Left renal pelvis (tissue), 4 donors: ENCODE measurements at regions not wholly inside any gene's neighbourhood (a gene's known extent, or its start where the extent isn't known, plus 50 kb on each side); places are given as distances from the start of the nearest gene placed in this dataset.
A peak's percentile ranks its signal among the peaks of the same experiment; 100 is the strongest.

ENCODE experiments used
- DNase-seq, 4 donors: peaks; one replicate each; pipeline ENCODE4 v3.0.0-alpha.2; 2013; ENCODE audit warnings: low read depth in 4 of 4, low spot score in 3 of 4

DNA sequence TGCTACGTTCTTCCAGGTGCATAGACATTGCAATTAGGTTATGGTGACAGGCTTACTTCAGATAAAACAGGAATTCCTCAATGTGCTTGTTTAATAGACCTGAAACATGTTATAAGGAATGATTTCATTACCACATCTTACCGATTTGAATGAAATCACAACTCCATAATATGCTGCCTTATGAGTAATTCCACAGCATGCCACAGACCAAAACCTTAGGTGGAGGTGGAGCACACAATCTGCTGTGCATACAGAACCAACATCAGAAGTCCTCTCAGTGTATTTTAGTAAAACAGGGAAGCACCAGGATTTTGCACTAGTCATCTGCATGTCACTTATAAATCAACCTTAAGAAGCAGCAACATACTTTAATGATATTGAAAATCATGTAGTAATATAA is 148.9 kb upstream of the TSHZ2 start:
- no peak for DNase-seq

- no peak for DNase-seq
These were observed 151.4 kb upstream of the TSHZ2 start for GRCh38 chr20:52820641-52821292.

- no peak for DNase-seq
These were observed 153.7 kb upstream of the TSHZ2 start for GRCh38 chr20:52818491-52818890.

DNA sequence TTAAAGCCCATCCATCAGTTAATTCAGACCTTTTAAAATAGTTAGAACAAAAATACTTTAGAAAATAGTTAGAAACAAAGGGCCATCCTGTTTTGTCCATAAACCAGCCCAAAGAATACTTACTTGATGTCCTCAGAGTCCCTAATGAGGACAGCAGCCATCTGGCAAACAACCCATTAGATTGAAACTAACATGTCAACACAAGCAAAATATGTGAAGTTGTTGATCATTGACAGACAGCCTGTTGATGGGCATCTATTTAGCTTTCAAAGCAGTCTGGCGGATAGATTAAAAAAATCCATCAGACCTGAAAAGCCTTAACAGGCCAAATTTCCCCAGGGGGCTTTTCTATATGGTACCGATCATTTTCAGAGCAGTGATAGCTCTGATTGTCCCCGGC is 154.2 kb upstream of the TSHZ2 start:
- no peak for DNase-seq

DNA sequence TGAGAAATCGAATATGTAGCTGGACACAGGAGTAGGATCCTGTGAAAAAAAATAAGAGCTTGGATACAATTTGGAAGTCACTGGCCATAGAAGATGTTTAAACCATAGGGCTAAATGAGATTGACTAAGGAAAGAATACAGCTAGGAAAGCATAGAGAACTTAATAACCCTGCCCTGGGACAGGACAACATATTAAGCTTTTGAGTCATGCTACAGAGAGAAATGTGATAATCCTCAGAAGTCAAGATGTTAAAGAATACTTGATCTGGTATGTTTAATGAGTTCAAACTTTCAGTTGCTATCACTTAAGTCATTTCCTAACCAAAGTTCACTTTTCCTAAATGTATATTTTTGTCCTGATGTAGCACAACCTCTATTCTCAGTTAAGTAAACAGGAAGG is 154.6 kb upstream of the TSHZ2 start:
- no peak for DNase-seq

GRCh38 chr20:52814371-52814770 is 157.8 kb upstream of the TSHZ2 start:
- no peak for DNase-seq

- DNase-seq = no peak
These were observed 159.8 kb upstream of the TSHZ2 start for GRCh38 chr20:52812231-52812847.

GRCh38 chr20:52809003-52809402 is 163.2 kb upstream of the TSHZ2 start:
- no peak for DNase-seq

- DNase-seq = no peak
These were observed 165.2 kb upstream of the TSHZ2 start for GRCh38 chr20:52806918-52807317.

DNA sequence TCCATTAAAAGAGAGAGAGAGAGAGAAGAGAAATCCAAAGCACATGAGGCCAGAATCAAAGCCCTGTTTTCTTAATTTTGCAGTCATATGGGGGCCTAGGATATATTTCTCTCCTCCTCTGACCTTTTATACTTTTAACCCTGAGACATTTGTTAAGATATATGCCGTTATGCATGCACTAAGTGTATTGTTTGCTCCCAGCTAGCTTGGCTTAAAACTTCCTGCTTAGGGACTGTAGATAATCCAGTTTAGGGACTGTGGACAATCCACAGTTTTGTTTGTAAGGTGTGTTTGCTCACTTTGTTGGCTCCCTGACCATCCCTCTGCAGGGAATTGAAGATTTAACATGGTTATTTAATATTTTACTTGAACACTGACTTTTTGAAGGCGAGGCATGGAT is 166.3 kb upstream of the TSHZ2 start:
- peak in 1 of 4 donors; percentile 17 for DNase-seq

- peak in 3 of 4 donors; percentile 24 to 54 (median 51) for DNase-seq
These were observed 166.9 kb upstream of the TSHZ2 start for GRCh38 chr20:52805296-52805571.

GRCh38 chr20:52804497-52805295 is 167.5 kb upstream of the TSHZ2 start:
- peak in 1 of 4 donors; percentile 11 for DNase-seq

GRCh38 chr20:52801628-52802006 is 170.5 kb upstream of the TSHZ2 start:
- DNase-seq = no peak

- DNase-seq = no peak
These were observed 171.2 kb upstream of the TSHZ2 start for GRCh38 chr20:52800734-52801627.

DNA sequence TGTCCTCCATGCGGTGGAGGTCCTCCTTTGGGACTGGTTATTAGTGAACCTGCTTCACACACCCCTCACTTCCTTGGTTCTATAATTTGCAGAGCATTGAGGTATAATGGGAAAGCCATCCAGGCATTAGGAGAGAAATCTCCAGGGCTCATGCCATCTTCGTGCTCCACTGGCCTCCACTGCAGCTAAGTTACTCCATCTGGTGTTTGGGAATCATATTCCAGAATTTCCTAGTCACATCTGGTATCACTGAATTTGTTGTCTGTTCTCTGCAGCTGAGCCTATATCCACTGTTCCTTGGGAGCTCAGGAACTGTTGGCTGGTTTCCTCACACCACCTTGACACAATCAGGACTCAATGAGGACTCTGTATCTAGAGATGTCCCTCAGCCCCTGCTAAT is 173.0 kb upstream of the TSHZ2 start:
- no peak for DNase-seq

DNA sequence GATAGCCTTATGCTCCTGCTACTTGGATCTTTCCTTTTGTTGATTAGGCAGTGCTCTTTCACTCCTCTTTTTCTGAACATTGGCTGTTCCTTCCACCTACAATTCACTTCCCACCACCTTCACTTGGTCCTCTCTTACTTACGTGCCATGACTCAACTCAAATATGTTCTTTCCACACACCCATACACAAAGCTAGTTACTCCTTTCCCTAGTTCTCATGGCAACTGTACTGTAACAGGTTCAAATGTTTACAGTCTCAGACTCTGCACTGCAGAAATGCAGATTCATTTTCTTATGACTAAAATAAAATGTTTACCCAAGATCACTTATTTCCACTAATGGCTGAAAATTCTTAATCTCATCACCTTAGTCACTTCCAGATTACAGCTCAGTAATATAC is 174.0 kb upstream of the TSHZ2 start:
- no peak for DNase-seq

- DNase-seq = no peak
These were observed 177.3 kb upstream of the TSHZ2 start for GRCh38 chr20:52794853-52795252.

- no peak for DNase-seq
These were observed 178.7 kb upstream of the TSHZ2 start for GRCh38 chr20:52793339-52793963.

DNA sequence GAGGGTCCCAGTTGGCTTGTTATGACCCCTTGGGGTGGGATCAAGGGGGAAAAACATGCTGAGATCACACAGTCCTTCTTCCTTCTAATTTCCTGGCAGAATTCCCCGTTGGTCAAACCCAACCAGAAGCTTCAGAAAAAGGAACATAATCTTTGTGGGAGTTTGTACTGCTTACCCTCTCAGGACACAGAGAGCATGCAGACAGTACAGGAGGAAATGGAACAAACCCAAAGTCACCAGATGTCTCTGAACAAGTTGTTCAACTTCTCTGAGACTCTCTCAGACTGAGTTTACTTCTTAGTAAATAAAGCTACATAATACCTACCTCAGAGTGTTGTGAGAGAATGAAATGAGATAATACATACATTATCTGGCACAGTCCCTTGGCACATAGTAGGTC is 181.1 kb upstream of the TSHZ2 start:
- DNase-seq = no peak

DNA sequence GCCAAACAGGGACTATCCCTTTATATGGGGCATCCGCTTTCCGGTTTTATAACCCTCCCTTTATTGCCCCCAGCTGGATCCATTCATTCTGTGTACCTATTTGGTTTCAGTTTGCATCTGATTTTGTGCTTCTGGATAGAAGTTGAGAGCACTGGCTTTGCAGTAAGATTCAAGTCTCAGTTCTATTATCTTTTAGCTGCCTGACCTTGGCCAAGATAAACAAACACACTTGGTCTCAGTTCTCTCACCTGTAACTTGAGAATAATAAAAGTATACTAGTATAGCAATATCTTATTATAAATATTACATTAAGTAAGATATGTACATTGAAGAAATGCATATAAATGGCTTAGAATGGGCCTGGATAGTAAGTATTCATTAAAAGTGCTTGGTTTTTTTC is 182.4 kb upstream of the TSHZ2 start:
- no peak for DNase-seq

- no peak for DNase-seq
These were observed 184.2 kb upstream of the TSHZ2 start for GRCh38 chr20:52787962-52788361.
